ENCODE measurements at regions not wholly inside any gene's neighbourhood (a gene's known extent, or its start where the extent isn't known, plus 50 kb on each side); places are given as distances from the start of the nearest gene placed in this dataset.

DNA sequence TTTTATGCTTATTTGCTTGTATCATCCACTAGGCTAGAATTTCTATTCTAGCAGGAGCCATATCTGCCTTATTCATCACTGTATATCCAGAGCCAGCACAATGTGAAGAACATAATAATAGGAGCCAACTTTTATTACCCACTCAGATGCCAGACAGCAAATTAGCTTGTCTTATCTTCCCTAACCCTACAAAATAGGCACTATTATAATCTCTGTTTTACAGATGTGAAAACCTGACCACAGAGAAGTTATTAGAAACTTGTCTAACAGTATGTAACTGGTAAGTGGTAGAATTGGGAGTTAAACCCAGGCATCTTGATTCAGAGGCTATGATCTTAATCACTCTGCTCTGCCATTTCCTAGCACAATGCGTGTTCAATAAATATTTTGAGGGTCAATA, 579.5 kb downstream of the CAAP1 start:
- H3K9me3 ChIP-seq (ENCODE audit: insufficient read depth, low read depth, low read length), result no peaks in the 10 kb centered on the region

DNA sequence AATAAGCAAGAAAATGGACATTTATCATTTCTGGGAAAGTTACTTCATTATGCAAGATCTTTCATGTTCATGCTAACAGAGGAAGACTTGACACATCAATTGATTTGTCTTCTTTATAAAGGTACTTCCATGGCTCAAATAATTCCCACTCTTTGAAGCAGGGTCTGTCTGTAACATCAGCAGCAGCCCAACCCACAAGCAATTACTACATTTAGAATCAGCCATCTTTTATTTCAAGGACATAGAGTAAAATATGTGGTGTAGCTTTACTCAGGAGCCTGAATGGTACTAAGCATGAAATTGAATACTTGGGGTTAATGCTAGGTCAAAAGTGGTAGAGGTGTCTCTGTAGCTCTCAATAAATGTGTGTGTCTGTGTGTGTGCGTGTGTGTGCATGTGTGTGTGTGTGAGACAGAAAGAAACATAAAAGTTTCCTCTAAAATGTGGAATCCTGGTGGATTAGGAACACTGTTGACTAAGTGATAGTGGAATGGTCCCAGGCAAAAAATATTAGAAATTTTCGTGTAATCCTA, 581.1 kb downstream of the CAAP1 start:
- Histone ChIP-seq H3K9me2 (replicated peaks; ENCODE audit: low read depth, low read length) (no peaks in the 10 kb centered on the region), H3K4me1 (ENCODE audit: insufficient read depth, low read length, poor library complexity, severe bottlenecking) (no peaks in the 10 kb centered on the region), H2AFZ (ENCODE audit: low read length) (no peak overlapping the region), H3K9me3 (ENCODE audit: insufficient read depth, low read depth, low read length) (no peaks in the 10 kb centered on the region), H3K36me3 (ENCODE audit: insufficient read depth, low read length) (no peaks in the 10 kb centered on the region), H3K79me2 (ENCODE audit: insufficient read depth, low read length) (no peaks in the 10 kb centered on the region), H3F3A (ENCODE audit: low read depth) (no peaks in the 10 kb centered on the region), H3K9ac (ENCODE audit: low read depth, low read length, poor library complexity, severe bottlenecking) (no peak overlapping the region), H3K27me3 (ENCODE audit: insufficient read depth, low read length, poor library complexity, severe bottlenecking) (no peaks in the 10 kb centered on the region), H4K20me1 (ENCODE audit: insufficient read depth, low read length, poor library complexity, severe bottlenecking) (no peaks in the 10 kb centered on the region), H3K4me3 (ENCODE audit: low read length, poor library complexity, severe bottlenecking) (no peak overlapping the region), H3K4me2 (ENCODE audit: low read depth, low read length, poor library complexity, severe bottlenecking) (no peak overlapping the region)
- TF ChIP-seq EZH2phosphoT487 (IDR thresholded peaks at IDR 0.05; ENCODE audit: borderline replicate concordance), result no peak

More for the DNA sequence above, 579.5 kb downstream of the CAAP1 start:
- H4K20me1 ChIP-seq (ENCODE audit: insufficient read depth, low read length, poor library complexity, severe bottlenecking), result no peaks in the 10 kb centered on the region
- no peak overlapping the region for H3K4me2 ChIP-seq (ENCODE audit: low read depth, low read length, poor library complexity, severe bottlenecking)
- H2AFZ ChIP-seq (ENCODE audit: low read length), result no peak overlapping the region
- H3K4me3 ChIP-seq (ENCODE audit: low read length, poor library complexity, severe bottlenecking), result no peak overlapping the region
- H3K79me2 ChIP-seq (ENCODE audit: insufficient read depth, low read length), result no peaks in the 10 kb centered on the region
- no peaks in the 10 kb centered on the region for H3F3A ChIP-seq (ENCODE audit: low read depth)
- H3K36me3 ChIP-seq (ENCODE audit: insufficient read depth, low read length), result no peaks in the 10 kb centered on the region
- H3K4me1 ChIP-seq (ENCODE audit: insufficient read depth, low read length, poor library complexity, severe bottlenecking), result no peaks in the 10 kb centered on the region
- no peaks in the 10 kb centered on the region for H3K9me2 ChIP-seq (replicated peaks; ENCODE audit: low read depth, low read length)
- H3K27me3 ChIP-seq (ENCODE audit: insufficient read depth, low read length, poor library complexity, severe bottlenecking), result no peaks in the 10 kb centered on the region
- TF ChIP-seq EZH2phosphoT487 (IDR thresholded peaks at IDR 0.05; ENCODE audit: borderline replicate concordance), result no peak
- TF ChIP-seq, protein P1, sequence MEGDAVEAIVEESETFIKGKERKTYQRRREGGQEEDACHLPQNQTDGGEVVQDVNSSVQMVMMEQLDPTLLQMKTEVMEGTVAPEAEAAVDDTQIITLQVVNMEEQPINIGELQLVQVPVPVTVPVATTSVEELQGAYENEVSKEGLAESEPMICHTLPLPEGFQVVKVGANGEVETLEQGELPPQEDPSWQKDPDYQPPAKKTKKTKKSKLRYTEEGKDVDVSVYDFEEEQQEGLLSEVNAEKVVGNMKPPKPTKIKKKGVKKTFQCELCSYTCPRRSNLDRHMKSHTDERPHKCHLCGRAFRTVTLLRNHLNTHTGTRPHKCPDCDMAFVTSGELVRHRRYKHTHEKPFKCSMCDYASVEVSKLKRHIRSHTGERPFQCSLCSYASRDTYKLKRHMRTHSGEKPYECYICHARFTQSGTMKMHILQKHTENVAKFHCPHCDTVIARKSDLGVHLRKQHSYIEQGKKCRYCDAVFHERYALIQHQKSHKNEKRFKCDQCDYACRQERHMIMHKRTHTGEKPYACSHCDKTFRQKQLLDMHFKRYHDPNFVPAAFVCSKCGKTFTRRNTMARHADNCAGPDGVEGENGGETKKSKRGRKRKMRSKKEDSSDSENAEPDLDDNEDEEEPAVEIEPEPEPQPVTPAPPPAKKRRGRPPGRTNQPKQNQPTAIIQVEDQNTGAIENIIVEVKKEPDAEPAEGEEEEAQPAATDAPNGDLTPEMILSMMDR (conservative IDR thresholded peaks at IDR 0.05; ENCODE audit: low read length), result no peak
- no peak overlapping the region for H3K9ac ChIP-seq (ENCODE audit: low read depth, low read length, poor library complexity, severe bottlenecking)

DNA sequence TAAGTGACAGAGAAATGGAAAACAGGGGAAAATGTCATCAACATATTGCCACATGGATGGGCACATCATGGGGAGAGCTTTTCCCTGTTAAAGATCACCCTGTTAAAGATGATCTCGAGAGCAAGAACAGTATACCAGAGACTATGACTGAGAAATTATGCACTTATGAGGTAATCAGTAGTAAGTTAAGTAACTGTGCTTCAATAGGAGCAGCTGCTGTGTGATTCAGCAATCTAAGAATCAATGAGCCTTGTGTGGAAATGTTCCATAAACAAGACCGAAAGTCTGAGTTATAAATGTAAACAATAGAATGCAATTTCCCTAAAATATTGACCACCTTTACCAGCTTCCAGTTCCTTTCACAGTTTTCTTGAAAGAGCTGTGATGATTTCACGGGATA, 582.3 kb downstream of the CAAP1 start:
- H3K4me2 ChIP-seq (ENCODE audit: low read depth, low read length, poor library complexity, severe bottlenecking), result no peak overlapping the region

More for the DNA sequence above, 582.3 kb downstream of the CAAP1 start:
- Histone ChIP-seq H3K9ac (ENCODE audit: low read depth, low read length, poor library complexity, severe bottlenecking) (no peak overlapping the region), H3K9me2 (replicated peaks; ENCODE audit: low read depth, low read length) (no peaks in the 10 kb centered on the region), H3K36me3 (ENCODE audit: insufficient read depth, low read length) (no peaks in the 10 kb centered on the region), H3K9me3 (ENCODE audit: insufficient read depth, low read depth, low read length) (no peaks in the 10 kb centered on the region), H3K4me1 (ENCODE audit: insufficient read depth, low read length, poor library complexity, severe bottlenecking) (no peaks in the 10 kb centered on the region), H4K20me1 (ENCODE audit: insufficient read depth, low read length, poor library complexity, severe bottlenecking) (no peaks in the 10 kb centered on the region), H2AFZ (ENCODE audit: low read length) (no peak overlapping the region), H3K79me2 (ENCODE audit: insufficient read depth, low read length) (no peaks in the 10 kb centered on the region), H3K4me3 (ENCODE audit: low read length, poor library complexity, severe bottlenecking) (no peak overlapping the region), H3F3A (ENCODE audit: low read depth) (no peaks in the 10 kb centered on the region), H3K27me3 (ENCODE audit: insufficient read depth, low read length, poor library complexity, severe bottlenecking) (no peaks in the 10 kb centered on the region)
- TF ChIP-seq EZH2phosphoT487 (IDR thresholded peaks at IDR 0.05; ENCODE audit: borderline replicate concordance), result no peak
- TF ChIP-seq, protein P1 (conservative IDR thresholded peaks at IDR 0.05; ENCODE audit: low read length), result no peak
